Thymus (tissue), 11 donors: ENCODE measurements at regions not wholly inside any gene's neighbourhood (a gene's known extent, or its start where the extent isn't known, plus 50 kb on each side); places are given as distances from the start of the nearest gene placed in this dataset.
"Not testable (repeated sequence)": the region's sequence is repeated elsewhere in the genome, so short reads cannot be mapped to it uniquely, and the experiment has no call there.

ENCODE experiments used
- DNase-seq, 9 donors: peaks; one replicate each; pipeline ENCODE4 v3.0.0-alpha.2; 2013; ENCODE audit warnings: low spot score in 9 of 9, low read depth in 6 of 9, missing footprints in 1 of 9
- H3K27ac ChIP-seq, 2 donors: one replicate each; pipeline ENCODE4 v1.5.1; 2013; ENCODE audit warnings: control low read depth in 1 of 2, low read depth in 1 of 2, low read length in 1 of 2, mild to moderate bottlenecking in 1 of 2, moderate library complexity in 1 of 2
- H3K27me3 ChIP-seq, 2 donors: one replicate each; pipeline ENCODE4 v1.5.1; 2013; ENCODE audit warnings: low read length in 1 of 2; ENCODE audit not compliant: control insufficient read depth in 2 of 2, insufficient read depth in 1 of 2
- H3K36me3 ChIP-seq, 2 donors: one replicate each; pipeline ENCODE4 v1.5.1; 2013; ENCODE audit warnings: low read length in 1 of 2, mild to moderate bottlenecking in 1 of 2, moderate library complexity in 1 of 2; ENCODE audit not compliant: control insufficient read depth in 2 of 2, insufficient read depth in 2 of 2
- H3K4me1 ChIP-seq, 2 donors: one replicate each; pipeline ENCODE4 v1.5.1; 2013; ENCODE audit warnings: low read length in 2 of 2; ENCODE audit not compliant: control insufficient read depth in 2 of 2, insufficient read depth in 2 of 2
- H3K4me3 ChIP-seq, 2 donors: one replicate each; pipeline ENCODE4 v1.5.1; 2013; ENCODE audit warnings: low read length in 2 of 2, control low read depth in 1 of 2, mild to moderate bottlenecking in 1 of 2
- H3K9me3 ChIP-seq, 2 donors: one replicate each; pipeline ENCODE4 v1.5.1; 2013; ENCODE audit warnings: low read length in 1 of 2, mild to moderate bottlenecking in 1 of 2; ENCODE audit not compliant: control insufficient read depth in 2 of 2, insufficient read depth in 1 of 2
- WGBS: extraction: QIAGEN DNeasy Blood & Tissue Kit; methylation state at CpG from one replicate; pipeline ENCODE4 v1.1.7; 2013; 5-methylcytosine and 5-hydroxymethylcytosine counted together
- donor health status: healthy.

DNA sequence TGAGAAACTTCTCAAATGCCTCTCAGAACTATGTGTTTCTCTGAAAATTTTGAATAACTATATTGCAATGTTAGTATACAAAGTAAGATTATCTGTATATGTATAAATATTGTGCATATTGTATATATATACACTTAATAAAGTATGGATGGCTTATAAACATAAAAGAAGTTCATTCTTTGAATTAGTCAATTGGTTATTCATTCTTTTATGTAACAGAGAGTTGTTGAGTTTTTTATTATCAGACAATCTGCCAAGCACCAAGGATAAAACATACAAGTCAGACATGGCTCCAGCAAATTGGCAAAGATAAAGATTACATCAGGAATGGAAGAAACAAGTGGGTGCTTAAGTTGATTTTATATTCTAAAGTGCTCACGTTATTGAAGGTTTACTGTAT lies 289.1 kb upstream of the EYS start:
- Histone ChIP-seq H3K27me3 (no peaks in the 10 kb centered on the region), H3K4me3 (no peak overlapping the region), H3K27ac (no peak overlapping the region), H3K4me1 (no peaks in the 10 kb centered on the region), H3K9me3 (peaks cover 3 to 14% of the 10 kb centered on the region in 2 donors), H3K36me3 (no peaks in the 10 kb centered on the region)
- no peak for DNase-seq
- WGBS, result 93% methylated on average over 1 of the region's 1 CpG

DNA sequence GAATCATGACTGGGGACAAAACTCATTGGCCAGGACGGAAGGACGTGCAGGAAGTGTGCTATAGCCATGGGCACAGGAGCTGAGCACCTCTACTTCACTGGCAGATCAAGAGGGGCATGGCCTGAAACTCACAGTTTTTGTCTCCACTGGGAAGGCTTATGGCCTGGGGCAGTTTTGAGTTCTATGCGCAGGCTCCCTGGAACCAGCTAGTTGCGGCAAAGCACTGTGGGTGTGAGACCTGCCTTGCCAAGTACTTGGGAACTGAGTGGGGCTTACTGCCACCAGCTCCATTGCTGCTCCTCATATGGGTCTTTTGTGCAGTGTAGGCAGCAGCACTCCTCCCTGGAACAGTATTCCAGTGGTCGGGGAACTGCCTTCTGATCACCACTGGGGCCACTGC lies 282.6 kb upstream of the EYS start:
- peaks cover 0 to 11% of the 10 kb centered on the region in 2 donors for H3K9me3 ChIP-seq

DNA sequence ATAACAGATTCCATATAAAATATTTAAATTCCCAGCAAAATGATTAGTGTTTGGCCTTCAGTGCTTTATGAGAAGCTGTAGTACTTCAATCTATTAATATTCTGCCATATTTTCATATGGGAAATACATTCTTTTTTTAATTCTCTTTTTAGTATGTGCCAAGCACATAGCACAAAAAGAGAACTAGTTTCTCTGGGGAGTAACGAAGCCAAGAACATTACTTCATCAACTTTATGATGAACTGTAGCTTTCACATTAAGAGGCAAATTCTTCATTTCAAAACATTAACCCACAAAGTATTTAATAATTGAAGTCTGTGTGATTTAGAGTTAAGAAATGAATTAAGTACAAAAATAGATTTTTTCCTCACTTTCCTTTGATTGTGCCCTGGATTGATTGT lies 281.0 kb upstream of the EYS start:
- DNase-seq, result no peak
- H3K4me3 ChIP-seq, result no peak overlapping the region
- H3K27me3 ChIP-seq, result no peaks in the 10 kb centered on the region
- peaks cover 0 to 11% of the 10 kb centered on the region in 2 donors for H3K9me3 ChIP-seq
- no peak overlapping the region for H3K27ac ChIP-seq
- no peaks in the 10 kb centered on the region for H3K36me3 ChIP-seq
- H3K4me1 ChIP-seq, result no peaks in the 10 kb centered on the region
- 78% methylated on average over 1 of the region's 1 CpG for WGBS

More for the DNA sequence above, 282.6 kb upstream of the EYS start:
- DNase-seq, result no peak
- H3K4me3 ChIP-seq, result no peak overlapping the region
- H3K36me3 ChIP-seq, result no peaks in the 10 kb centered on the region
- H3K4me1 ChIP-seq, result no peaks in the 10 kb centered on the region
- H3K27ac ChIP-seq, result no peak overlapping the region
- no peaks in the 10 kb centered on the region for H3K27me3 ChIP-seq
- 97% methylated on average over 5 of the region's 5 CpGs for WGBS

DNA sequence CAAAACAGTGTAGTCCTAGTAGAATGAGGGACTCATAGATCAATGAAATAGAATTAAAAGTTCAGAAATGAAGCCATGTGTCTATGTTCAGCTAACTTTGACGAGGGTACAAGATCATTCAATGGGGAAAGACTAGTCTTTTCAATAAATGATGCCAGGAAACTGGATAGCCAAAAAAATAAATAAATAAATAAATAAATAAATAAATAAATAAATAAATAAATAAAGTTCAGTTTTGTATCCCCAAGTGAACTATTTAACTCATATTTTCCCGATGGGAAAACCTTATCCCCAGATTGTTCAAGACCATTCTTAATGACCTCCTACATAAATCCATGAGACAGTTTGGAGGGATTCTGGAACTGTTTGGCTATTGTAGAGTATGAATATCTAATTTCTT lies 277.1 kb upstream of the EYS start:
- H3K27me3 ChIP-seq, result no peaks in the 10 kb centered on the region
- H3K27ac ChIP-seq, result no peak overlapping the region
- no peaks in the 10 kb centered on the region for H3K36me3 ChIP-seq
- DNase-seq, result no peak
- 94% methylated on average over 2 of the region's 2 CpGs for WGBS
- no peak overlapping the region for H3K4me3 ChIP-seq
- no peaks in the 10 kb centered on the region for H3K4me1 ChIP-seq
- H3K9me3 ChIP-seq, result no peaks in the 10 kb centered on the region

DNA sequence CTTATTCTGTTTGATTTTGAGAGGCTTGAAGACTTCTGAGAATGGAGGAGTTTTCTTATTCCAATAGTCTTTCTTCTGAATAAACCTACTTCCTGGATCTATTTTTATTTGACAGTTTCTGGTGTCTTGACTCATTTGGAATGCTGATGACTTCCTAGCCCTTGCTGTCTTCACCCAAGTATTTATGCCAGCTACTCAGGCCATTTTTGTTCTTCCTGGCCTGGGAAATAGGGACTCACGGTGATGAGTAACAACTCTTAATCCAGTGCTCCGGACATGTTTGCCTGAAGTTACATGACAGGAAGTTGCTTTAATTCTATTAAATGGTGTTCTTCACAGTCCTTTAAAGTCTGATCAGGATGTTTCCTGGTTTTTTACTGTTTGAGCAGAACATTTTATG lies 272.1 kb upstream of the EYS start:
- WGBS, result 96% methylated on average over 2 of the region's 2 CpGs
- no peak for DNase-seq

DNA sequence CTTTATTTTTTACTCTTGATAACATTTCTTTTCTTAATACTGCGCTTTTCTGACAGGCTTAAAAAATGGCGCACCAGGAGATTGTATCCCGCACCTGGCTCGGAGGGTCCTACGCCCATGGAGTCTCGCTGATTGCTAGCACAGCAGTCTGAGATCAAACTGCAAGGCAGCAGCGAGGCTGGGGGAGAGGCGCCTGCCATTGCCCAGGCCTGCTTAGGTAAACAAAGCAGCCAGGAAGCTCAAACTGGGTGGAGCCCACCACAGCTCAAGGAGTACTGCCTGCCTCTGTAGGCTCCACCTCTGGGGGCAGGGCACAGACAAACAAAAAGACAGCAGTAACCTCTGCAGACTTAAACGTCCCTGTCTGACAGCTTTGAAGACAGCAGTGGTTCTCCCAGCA lies 264.2 kb upstream of the EYS start:
- H3K4me3 ChIP-seq, H3K4me1 ChIP-seq, H3K27ac ChIP-seq, DNase-seq, H3K27me3 ChIP-seq, H3K9me3 ChIP-seq, H3K36me3 ChIP-seq: not testable (repeated sequence)
- 93% methylated on average over 9 of the region's 9 CpGs for WGBS

More for the DNA sequence above, 272.1 kb upstream of the EYS start:
- H3K4me3 ChIP-seq, result no peak overlapping the region
- H3K9me3 ChIP-seq, result peaks cover 0 to 3% of the 10 kb centered on the region in 2 donors
- no peak overlapping the region for H3K27ac ChIP-seq
- H3K36me3 ChIP-seq, result no peaks in the 10 kb centered on the region
- H3K4me1 ChIP-seq, result no peaks in the 10 kb centered on the region
- H3K27me3 ChIP-seq, result no peaks in the 10 kb centered on the region

DNA sequence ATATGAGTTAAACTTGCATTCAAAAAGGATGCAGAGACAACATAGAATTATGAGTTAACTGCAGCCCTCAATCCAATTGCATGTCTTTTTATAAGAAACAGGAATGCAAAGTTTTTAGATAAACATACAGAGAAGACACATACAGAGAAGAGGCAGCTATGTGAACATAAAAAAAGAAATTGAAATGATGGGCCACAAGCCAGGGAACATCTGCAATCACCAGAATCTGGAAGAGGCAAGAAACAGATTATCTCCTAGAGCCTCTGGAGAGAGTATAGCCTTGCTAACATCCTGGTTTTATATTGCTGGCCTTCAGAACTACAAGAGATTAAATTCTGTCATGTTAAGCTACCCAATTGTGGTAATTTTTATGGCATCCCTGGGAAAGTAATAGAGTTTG lies 257.2 kb upstream of the EYS start:
- no peaks in the 10 kb centered on the region for H3K4me1 ChIP-seq
- no peaks in the 10 kb centered on the region for H3K27me3 ChIP-seq
- H3K9me3 ChIP-seq, result no peaks in the 10 kb centered on the region
- H3K36me3 ChIP-seq, result no peaks in the 10 kb centered on the region
- no peak overlapping the region for H3K27ac ChIP-seq
- no peak for DNase-seq
- no peak overlapping the region for H3K4me3 ChIP-seq

DNA sequence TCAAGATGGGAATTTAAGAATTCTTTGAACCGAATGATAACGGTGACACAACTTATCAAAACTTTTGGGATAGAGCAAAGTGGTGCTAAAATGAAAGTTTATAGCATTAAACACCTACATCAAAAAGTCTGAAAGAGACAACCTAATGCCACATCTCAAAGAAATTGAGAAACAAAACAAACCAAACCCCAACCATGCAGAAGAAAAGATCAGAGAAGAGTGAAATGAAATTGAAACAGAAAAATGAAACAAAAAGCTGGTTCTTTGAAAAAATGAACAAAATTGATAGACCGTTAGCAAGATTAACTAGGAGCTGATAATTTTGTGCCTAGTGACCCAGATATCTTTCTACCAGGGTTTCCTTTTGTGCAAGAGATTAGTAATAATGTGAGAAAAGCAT lies 248.0 kb upstream of the EYS start:
- Histone ChIP-seq H3K4me1 (no peaks in the 10 kb centered on the region), H3K9me3 (no peaks in the 10 kb centered on the region), H3K36me3 (no peaks in the 10 kb centered on the region), H3K4me3 (no peak overlapping the region), H3K27me3 (no peaks in the 10 kb centered on the region), H3K27ac (no peak overlapping the region)
- no peak for DNase-seq
- WGBS, result 94% methylated on average over 3 of the region's 3 CpGs

DNA sequence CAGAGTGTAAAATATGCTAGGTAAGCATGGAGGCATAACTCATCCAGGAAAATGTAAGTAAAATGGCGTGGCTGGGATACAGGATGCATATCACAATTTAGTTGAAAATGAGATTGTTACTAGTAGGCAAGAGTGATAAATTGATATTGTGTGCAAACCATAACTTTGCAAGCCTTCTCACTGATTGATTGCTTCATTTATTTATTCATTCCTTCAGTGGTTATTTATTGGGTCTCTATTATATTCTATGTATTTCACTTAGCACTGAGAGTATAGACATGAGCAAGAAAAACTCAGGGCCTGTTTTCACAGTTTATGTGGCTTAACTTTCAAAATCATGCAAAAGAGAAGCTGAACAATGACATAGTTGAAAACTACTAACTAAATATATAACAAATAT lies 241.0 kb upstream of the EYS start:
- WGBS, result 94% methylated on average over 1 of the region's 1 CpG
- Histone ChIP-seq H3K9me3 (peaks cover 0 to 4% of the 10 kb centered on the region in 2 donors), H3K27me3 (no peaks in the 10 kb centered on the region), H3K4me3 (no peak overlapping the region), H3K27ac (no peak overlapping the region), H3K4me1 (no peaks in the 10 kb centered on the region), H3K36me3 (no peaks in the 10 kb centered on the region)
- DNase-seq, result no peak

DNA sequence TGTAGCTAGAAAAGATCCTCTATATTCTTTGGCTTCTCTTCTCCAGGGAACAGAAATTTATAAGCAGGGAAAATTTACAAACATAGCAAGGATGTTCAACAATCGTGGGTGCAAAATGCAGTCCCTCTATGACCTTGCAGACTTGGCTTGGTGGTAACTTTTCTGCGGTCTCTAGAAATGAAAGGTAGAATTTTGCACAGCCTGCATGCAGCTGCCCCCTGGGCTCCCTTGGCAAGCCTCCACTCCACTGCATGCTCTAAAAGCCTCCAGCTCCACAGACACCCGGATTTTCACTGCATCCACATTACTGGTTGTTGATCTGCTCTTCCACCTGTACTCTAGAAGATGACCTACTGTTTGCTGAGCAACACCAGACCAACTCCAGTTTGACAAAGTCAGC lies 236.5 kb upstream of the EYS start:
- H3K9me3 ChIP-seq, result peaks cover 0 to 4% of the 10 kb centered on the region in 2 donors
- no peaks in the 10 kb centered on the region for H3K27me3 ChIP-seq
- no peak overlapping the region for H3K27ac ChIP-seq
- DNase-seq, result no peak
- 85% methylated on average over 3 of the region's 3 CpGs for WGBS
- no peaks in the 10 kb centered on the region for H3K36me3 ChIP-seq
- no peaks in the 10 kb centered on the region for H3K4me1 ChIP-seq
- H3K4me3 ChIP-seq, result no peak overlapping the region
